Activated T-cell treated with anti-CD3 and anti-CD28 coated beads, Interleukin-2, amount 50 U/mL, for 24 hours (primary cell): ENCODE measurements at regions not wholly inside any gene's neighbourhood (a gene's known extent, or its start where the extent isn't known, plus 50 kb on each side); places are given as distances from the start of the nearest gene placed in this dataset.

ENCODE experiments used
- DNase-seq: peaks from one replicate; pipeline ENCODE4 v3.0.0-alpha.2; 2020
- H3K27ac Mint-ChIP-seq: 2 replicates; pipeline ENCODE4 v1.8.0; 2020; ENCODE audit warnings: mild to moderate bottlenecking, mixed read lengths
- H3K27me3 Mint-ChIP-seq: 2 replicates; pipeline ENCODE4 v1.8.0; 2020; ENCODE audit warnings: mixed read lengths
- H3K36me3 Mint-ChIP-seq: 2 replicates; pipeline ENCODE4 v1.8.0; 2020; ENCODE audit warnings: low read depth, mixed read lengths
- H3K4me1 Mint-ChIP-seq: 2 replicates; pipeline ENCODE4 v1.8.0; 2020; ENCODE audit warnings: low read depth, mixed read lengths
- H3K4me3 Mint-ChIP-seq: 2 replicates; pipeline ENCODE4 v1.8.0; 2020; ENCODE audit warnings: mild to moderate bottlenecking, moderate library complexity, mixed read lengths
- H3K9me3 Mint-ChIP-seq: 2 replicates; pipeline ENCODE4 v1.8.0; 2020; ENCODE audit warnings: mixed read lengths

DNA sequence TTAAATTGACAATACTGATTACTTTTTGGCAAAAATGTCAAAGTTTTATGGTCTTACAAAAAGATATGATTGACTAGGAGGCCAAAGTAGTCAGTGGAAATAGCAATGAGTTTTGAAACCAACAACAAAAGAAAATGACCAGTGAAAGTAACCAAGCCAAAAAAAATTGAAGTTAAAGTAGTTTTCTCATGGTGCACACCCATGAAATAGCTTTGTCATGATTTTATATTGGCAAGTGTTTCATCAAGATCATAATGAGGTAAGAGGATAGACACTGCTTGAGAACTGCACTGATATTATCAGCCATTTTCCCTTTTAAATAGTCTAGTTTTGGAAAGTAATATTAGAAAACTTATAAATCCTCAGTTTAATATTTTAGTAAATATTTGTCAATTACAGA, 206.2 kb upstream of the ADAMTS5 start:
- Mint-ChIP-seq H3K27me3 (no peaks in the 10 kb centered on the region), H3K27ac (no peak overlapping the region), H3K9me3 (peaks cover 7% of the 10 kb centered on the region), H3K36me3 (no peaks in the 10 kb centered on the region), H3K4me3 (no peak overlapping the region), H3K4me1 (no peaks in the 10 kb centered on the region)
- no peak for DNase-seq

DNA sequence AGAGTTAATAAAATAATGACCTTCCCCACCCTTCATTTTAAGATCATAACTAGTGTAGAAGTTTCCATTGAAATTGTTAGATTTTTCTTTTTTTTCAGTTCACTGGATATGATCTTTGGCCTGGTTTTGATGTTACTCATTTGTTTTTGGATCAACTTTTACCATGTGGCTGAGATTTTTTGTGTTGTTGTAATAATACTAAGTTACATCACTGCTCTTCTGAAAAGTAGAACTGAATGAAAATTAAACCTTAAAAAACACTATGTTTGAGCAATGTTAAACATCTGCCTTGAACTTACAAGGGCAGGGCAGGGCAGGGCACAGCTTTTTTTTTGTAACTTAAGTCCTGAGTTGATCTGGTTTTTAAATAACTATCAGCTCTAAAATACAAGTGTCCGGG, 204.8 kb upstream of the ADAMTS5 start:
- Mint-ChIP-seq H3K36me3 (no peaks in the 10 kb centered on the region), H3K27ac (no peak overlapping the region), H3K27me3 (no peaks in the 10 kb centered on the region), H3K9me3 (peaks cover 7% of the 10 kb centered on the region), H3K4me1 (no peaks in the 10 kb centered on the region), H3K4me3 (no peak overlapping the region)
- DNase-seq: no peak

DNA sequence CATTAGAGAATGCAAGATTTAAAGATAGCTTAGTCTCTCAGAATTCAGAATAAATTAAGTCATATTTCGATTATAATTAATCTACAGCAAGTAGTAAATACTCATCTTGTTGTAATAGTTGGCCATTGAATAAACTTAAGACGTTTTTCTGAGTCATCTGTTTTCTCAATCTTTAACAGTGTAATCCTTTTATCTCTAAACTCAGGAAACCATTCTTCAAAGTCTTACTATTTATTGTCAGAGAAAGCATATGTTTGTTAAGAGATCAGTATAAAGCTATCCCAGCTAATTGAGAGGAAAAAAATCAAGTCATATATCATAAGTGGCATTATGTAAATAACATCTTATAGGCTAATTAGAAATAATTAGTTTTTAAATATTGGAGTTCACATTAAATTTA, 201.2 kb upstream of the ADAMTS5 start:
- H3K9me3 Mint-ChIP-seq: peaks cover 10% of the 10 kb centered on the region
- no peaks in the 10 kb centered on the region for H3K36me3 Mint-ChIP-seq
- no peak for DNase-seq
- no peaks in the 10 kb centered on the region for H3K27me3 Mint-ChIP-seq
- H3K27ac Mint-ChIP-seq: no peak overlapping the region
- no peaks in the 10 kb centered on the region for H3K4me1 Mint-ChIP-seq
- H3K4me3 Mint-ChIP-seq: no peak overlapping the region

DNA sequence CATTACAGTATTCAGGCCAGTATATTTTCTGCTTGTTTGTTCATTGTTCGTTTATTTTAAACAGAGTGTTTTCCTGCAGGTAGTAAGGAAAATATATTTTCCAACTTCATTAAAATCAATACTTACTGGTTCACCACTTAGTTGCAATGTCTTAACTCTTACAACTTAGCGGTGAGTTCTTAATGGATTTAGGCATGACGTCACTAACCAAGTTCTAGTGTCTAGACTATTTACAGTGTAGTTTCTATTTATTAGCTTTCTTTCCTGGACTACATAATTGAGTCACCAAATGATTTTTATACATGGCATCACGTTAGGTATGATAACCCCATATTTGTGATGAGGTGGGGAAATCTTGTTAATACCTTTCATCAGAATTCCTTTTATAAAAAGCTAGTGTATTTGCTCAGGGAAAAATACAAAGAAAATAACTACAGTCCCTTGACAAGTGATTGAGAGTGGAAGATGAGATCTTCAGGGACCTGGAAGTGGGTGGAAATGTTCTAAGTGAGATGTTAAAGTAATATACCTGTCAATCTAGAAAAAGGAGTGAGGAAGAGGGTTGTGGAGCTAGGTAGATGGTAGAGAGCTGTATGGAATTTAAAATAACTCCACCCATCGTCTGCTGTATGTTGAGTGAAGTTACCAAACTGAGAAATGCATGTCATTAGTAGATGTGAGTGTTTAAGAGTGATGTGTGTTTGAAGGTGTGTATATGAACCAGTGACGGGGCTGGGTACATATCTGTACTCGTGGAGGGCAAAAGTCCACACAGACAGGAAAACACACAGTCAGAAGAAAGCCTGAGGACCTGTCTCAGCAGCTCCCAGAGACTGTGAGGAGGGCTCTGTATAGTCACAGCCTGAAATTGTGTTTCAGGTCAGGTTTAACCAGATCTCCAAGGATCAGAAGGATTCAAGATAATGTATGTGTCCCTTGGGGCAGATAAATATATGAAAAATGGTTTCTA, 197.6 kb upstream of the ADAMTS5 start:
- Mint-ChIP-seq H3K27me3 (no peaks in the 10 kb centered on the region), H3K36me3 (no peaks in the 10 kb centered on the region), H3K4me1 (no peaks in the 10 kb centered on the region), H3K27ac (no peak overlapping the region), H3K4me3 (no peak overlapping the region), H3K9me3 (peaks cover 2% of the 10 kb centered on the region)
- DNase-seq: no peak

DNA sequence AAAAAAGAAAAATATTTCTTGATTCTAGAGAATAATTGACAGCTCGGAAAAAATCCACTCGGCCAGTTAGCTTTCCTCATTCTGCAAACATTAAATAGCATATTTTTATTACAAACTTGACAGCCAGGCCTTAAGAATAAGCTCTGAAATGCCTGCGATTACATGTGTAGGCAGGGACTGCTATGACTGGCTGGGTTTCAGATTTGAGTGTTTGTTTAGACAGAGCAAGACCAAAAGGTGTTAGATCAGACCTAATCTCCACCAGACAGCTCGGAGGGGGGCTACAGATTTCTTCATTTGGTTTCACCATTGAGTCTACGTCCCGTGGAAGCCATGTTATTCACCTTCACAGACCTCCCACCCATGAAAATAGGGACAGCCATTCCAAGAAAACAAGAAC, 192.1 kb upstream of the ADAMTS5 start:
- no peak overlapping the region for H3K27ac Mint-ChIP-seq
- no peaks in the 10 kb centered on the region for H3K27me3 Mint-ChIP-seq
- H3K9me3 Mint-ChIP-seq: peaks cover 9% of the 10 kb centered on the region
- DNase-seq: no peak
- H3K36me3 Mint-ChIP-seq: no peaks in the 10 kb centered on the region
- no peak overlapping the region for H3K4me3 Mint-ChIP-seq
- H3K4me1 Mint-ChIP-seq: no peaks in the 10 kb centered on the region

GRCh38 chr21:27157097-27157496, 190.2 kb upstream of the ADAMTS5 start:
- Mint-ChIP-seq H3K4me1 (no peaks in the 10 kb centered on the region), H3K27me3 (no peaks in the 10 kb centered on the region), H3K27ac (no peak overlapping the region), H3K4me3 (no peak overlapping the region), H3K36me3 (no peaks in the 10 kb centered on the region), H3K9me3 (peaks cover 11% of the 10 kb centered on the region)
- DNase-seq: no peak

- DNase-seq: no peak
- Mint-ChIP-seq H3K9me3 (peaks cover 11% of the 10 kb centered on the region), H3K4me1 (no peaks in the 10 kb centered on the region), H3K27ac (no peak overlapping the region), H3K4me3 (no peak overlapping the region), H3K27me3 (no peaks in the 10 kb centered on the region), H3K36me3 (no peaks in the 10 kb centered on the region)
Observed at GRCh38 chr21:27156666-27157065, 189.8 kb upstream of the ADAMTS5 start.

GRCh38 chr21:27155130-27155500, 188.2 kb upstream of the ADAMTS5 start:
- H3K36me3 Mint-ChIP-seq: no peaks in the 10 kb centered on the region
- H3K4me3 Mint-ChIP-seq: no peak overlapping the region
- no peak for DNase-seq
- no peaks in the 10 kb centered on the region for H3K4me1 Mint-ChIP-seq
- no peak overlapping the region for H3K27ac Mint-ChIP-seq
- no peaks in the 10 kb centered on the region for H3K27me3 Mint-ChIP-seq
- peaks cover 16% of the 10 kb centered on the region for H3K9me3 Mint-ChIP-seq

GRCh38 chr21:27154451-27155129, 187.7 kb upstream of the ADAMTS5 start:
- no peaks in the 10 kb centered on the region for H3K4me1 Mint-ChIP-seq
- peaks cover 17% of the 10 kb centered on the region for H3K9me3 Mint-ChIP-seq
- no peak overlapping the region for H3K4me3 Mint-ChIP-seq
- H3K36me3 Mint-ChIP-seq: no peaks in the 10 kb centered on the region
- no peaks in the 10 kb centered on the region for H3K27me3 Mint-ChIP-seq
- DNase-seq: no peak
- no peak overlapping the region for H3K27ac Mint-ChIP-seq

- H3K36me3 Mint-ChIP-seq: no peaks in the 10 kb centered on the region
- no peaks in the 10 kb centered on the region for H3K4me1 Mint-ChIP-seq
- no peaks in the 10 kb centered on the region for H3K27me3 Mint-ChIP-seq
- H3K9me3 Mint-ChIP-seq: peaks cover 22% of the 10 kb centered on the region
- no peak for DNase-seq
- no peak overlapping the region for H3K4me3 Mint-ChIP-seq
- no peak overlapping the region for H3K27ac Mint-ChIP-seq
Observed at GRCh38 chr21:27152996-27153395, 186.1 kb upstream of the ADAMTS5 start.

- no peaks in the 10 kb centered on the region for H3K27me3 Mint-ChIP-seq
- peaks cover 14% of the 10 kb centered on the region for H3K9me3 Mint-ChIP-seq
- no peak overlapping the region for H3K27ac Mint-ChIP-seq
- DNase-seq: no peak
- H3K4me1 Mint-ChIP-seq: no peaks in the 10 kb centered on the region
- H3K36me3 Mint-ChIP-seq: no peaks in the 10 kb centered on the region
- no peak overlapping the region for H3K4me3 Mint-ChIP-seq
Observed at GRCh38 chr21:27149034-27149433, 182.1 kb upstream of the ADAMTS5 start.

DNA sequence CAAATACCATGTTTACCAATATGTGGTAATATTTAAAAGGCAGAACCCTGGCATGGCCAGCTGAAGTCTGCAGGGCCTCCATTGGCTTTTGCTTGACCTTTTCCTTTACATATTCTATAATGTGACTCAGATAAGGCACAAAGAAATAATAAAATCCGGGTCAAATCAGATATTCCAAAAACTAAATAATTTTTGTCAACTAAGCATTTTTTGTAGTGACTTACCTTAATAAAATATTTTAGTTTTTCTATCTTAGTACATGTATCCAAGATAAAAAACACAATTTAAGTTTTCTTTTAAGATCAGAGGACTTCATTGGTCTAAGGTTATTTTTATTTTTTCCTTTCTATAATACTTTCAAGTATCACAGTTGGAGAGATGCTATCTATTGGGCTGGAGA, 179.4 kb upstream of the ADAMTS5 start:
- no peak for DNase-seq
- Mint-ChIP-seq H3K9me3 (peaks cover 11% of the 10 kb centered on the region), H3K4me3 (no peak overlapping the region), H3K4me1 (no peaks in the 10 kb centered on the region), H3K36me3 (no peaks in the 10 kb centered on the region), H3K27ac (no peak overlapping the region), H3K27me3 (no peaks in the 10 kb centered on the region)

DNA sequence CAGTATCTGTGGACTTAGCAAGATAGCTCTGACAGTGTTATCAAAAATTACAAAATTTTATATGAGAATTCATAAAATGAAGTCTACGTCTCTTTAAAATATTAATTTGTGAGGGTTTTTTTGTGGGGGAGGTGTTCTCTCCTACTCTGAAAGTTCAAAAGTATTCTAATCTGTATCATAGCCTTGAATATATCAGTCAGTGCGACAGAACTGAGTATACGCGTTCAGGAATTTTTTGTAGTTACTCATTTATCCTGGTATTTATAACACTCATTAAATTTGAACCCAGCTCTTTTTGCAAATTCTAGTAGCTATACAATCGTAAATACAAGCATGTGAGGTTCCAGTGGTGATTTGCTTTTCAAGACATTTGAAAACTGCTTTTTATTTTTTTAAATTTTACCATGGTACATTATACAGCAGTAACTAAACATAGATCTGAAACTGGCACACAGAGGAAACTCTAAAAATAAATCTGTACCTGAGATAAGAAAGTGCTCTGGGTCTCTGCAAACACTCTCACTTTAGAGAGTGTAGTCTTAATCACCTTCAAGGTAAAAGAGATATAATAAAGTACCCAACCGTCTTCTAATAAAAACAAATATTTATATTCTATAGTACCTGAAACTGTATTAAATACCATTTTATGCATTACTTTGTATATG, 178.4 kb upstream of the ADAMTS5 start:
- Mint-ChIP-seq H3K4me3 (no peak overlapping the region), H3K4me1 (no peaks in the 10 kb centered on the region), H3K9me3 (peaks cover 11% of the 10 kb centered on the region), H3K27me3 (no peaks in the 10 kb centered on the region), H3K27ac (no peak overlapping the region), H3K36me3 (no peaks in the 10 kb centered on the region)
- DNase-seq: no peak

- no peaks in the 10 kb centered on the region for H3K4me1 Mint-ChIP-seq
- DNase-seq: no peak
- H3K36me3 Mint-ChIP-seq: no peaks in the 10 kb centered on the region
- peaks cover 8% of the 10 kb centered on the region for H3K9me3 Mint-ChIP-seq
- H3K27ac Mint-ChIP-seq: no peak overlapping the region
- H3K27me3 Mint-ChIP-seq: no peaks in the 10 kb centered on the region
- no peak overlapping the region for H3K4me3 Mint-ChIP-seq
Observed at GRCh38 chr21:27143476-27143875, 176.6 kb upstream of the ADAMTS5 start.

DNA sequence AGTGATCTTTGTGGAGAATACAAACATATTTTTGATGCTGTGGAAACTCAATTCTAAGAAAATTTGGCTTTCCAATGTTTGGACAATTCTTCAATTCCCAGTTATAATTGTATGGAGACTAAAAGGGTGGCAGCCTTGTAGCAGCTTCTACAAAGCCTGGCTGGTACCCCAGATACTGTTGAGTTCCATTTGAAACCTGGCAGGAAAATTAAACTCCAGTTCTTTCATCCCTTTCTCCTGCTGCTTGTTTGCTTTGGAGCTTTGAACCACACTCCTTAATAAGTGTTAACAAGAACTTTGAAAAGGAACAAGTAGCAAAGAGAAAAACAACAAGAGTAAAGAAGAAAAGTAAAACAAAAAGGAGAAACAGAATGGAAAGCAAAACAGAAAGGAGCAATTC, 172.6 kb upstream of the ADAMTS5 start:
- Mint-ChIP-seq H3K36me3 (no peaks in the 10 kb centered on the region), H3K27ac (no peak overlapping the region), H3K9me3 (peaks cover 2% of the 10 kb centered on the region), H3K27me3 (no peaks in the 10 kb centered on the region), H3K4me1 (no peaks in the 10 kb centered on the region), H3K4me3 (no peak overlapping the region)
- no peak for DNase-seq
